Activated CD4-positive, alpha-beta T cell treated with anti-CD3 and anti-CD28 coated beads for 4 hours (primary cell): ENCODE measurements at regions not wholly inside any gene's neighbourhood (a gene's known extent, or its start where the extent isn't known, plus 50 kb on each side); places are given as distances from the start of the nearest gene placed in this dataset.

Experiments
- DNase-seq, 2 donors: peaks; one replicate each; pipeline ENCODE4 v3.0.0-alpha.2; 2020

- DNase-seq: no peak
These were observed 256.7 kb upstream of the HES1 start for GRCh38 chr3:193879099-193879863.

GRCh38 chr3:193879864-193880242 is 256.1 kb upstream of the HES1 start:
- DNase-seq: no peak

GRCh38 chr3:193882091-193882490 is 253.9 kb upstream of the HES1 start:
- DNase-seq: no peak

GRCh38 chr3:193883551-193883950 is 252.4 kb upstream of the HES1 start:
- DNase-seq: no peak

- DNase-seq: no peak
These were observed 251.9 kb upstream of the HES1 start for GRCh38 chr3:193884027-193884426.

- DNase-seq: no peak
These were observed 251.3 kb upstream of the HES1 start for GRCh38 chr3:193884652-193885051.

GRCh38 chr3:193885832-193886231 is 250.1 kb upstream of the HES1 start:
- DNase-seq: no peak

- no peak for DNase-seq
These were observed 245.7 kb upstream of the HES1 start for GRCh38 chr3:193890016-193890897.

- DNase-seq: no peak
These were observed 241.7 kb upstream of the HES1 start for GRCh38 chr3:193894121-193894863.

- DNase-seq: no peak
These were observed 240.5 kb upstream of the HES1 start for GRCh38 chr3:193895409-193895808.

GRCh38 chr3:193896419-193896818 is 239.5 kb upstream of the HES1 start:
- no peak for DNase-seq

- no peak for DNase-seq
These were observed 238.7 kb upstream of the HES1 start for GRCh38 chr3:193897288-193897687.

GRCh38 chr3:193897731-193898180 is 238.2 kb upstream of the HES1 start:
- DNase-seq: no peak

- no peak for DNase-seq
These were observed 236.9 kb upstream of the HES1 start for GRCh38 chr3:193899001-193899400.

GRCh38 chr3:193901007-193901406 is 234.9 kb upstream of the HES1 start:
- no peak for DNase-seq

- no peak for DNase-seq
These were observed 233.1 kb upstream of the HES1 start for GRCh38 chr3:193902607-193903511.

GRCh38 chr3:193903512-193903817 is 232.5 kb upstream of the HES1 start:
- DNase-seq: no peak

GRCh38 chr3:193903966-193904365 is 232.0 kb upstream of the HES1 start:
- no peak for DNase-seq

- no peak for DNase-seq
These were observed 230.2 kb upstream of the HES1 start for GRCh38 chr3:193905541-193906396.

GRCh38 chr3:193906849-193907410 is 229.0 kb upstream of the HES1 start:
- no peak for DNase-seq

- DNase-seq: no peak
These were observed 227.7 kb upstream of the HES1 start for GRCh38 chr3:193908181-193908744.
